ENCODE measurements at regions not wholly inside any gene's neighbourhood (a gene's known extent, or its start where the extent isn't known, plus 50 kb on each side); places are given as distances from the start of the nearest gene placed in this dataset.

GRCh38 chr13:65264066-65264465 is 1966.1 kb downstream of the PCDH9 start:
- CTCF ChIA-PET: no interaction called here
- H2AFZ ChIP-seq (ENCODE audit: control insufficient read depth, low read depth, low read length): no peak overlapping the region
- intact Hi-C loops (cut with micrococcal nuclease; ENCODE audit: unreplicated experiment) (no loop called here), in situ Hi-C loops (cut with MboI) (no loop called here)
- POLR2A ChIA-PET: no interaction called here
- H3K4me2 ChIP-seq (ENCODE audit: control insufficient read depth, insufficient read depth): no peak overlapping the region
- H3K4me3 ChIP-seq: no peak overlapping the region
- no TSS peak for BruUV-seq (replicated peaks)
- 0% methylated on average over 2 of the region's 2 CpGs for WGBS (ENCODE audit: insufficient coverage, insufficient replicate concordance, low lambda C conversion rate, missing lambda C conversion rate)
- SMC1A ChIA-PET (ENCODE audit: uncharacterized antibody, unreplicated experiment): interaction anchor here (0.9 kb wide), 1 partner anchor 164 kb away, joined by 3 read pairs; no protein-coding TSS in a partner anchor
- ATAC-seq: no peak
- H4K20me1 ChIP-seq (ENCODE audit: control insufficient read depth, insufficient read depth): no peaks in the 10 kb centered on the region
- RAD21 ChIA-PET (ENCODE audit: unreplicated experiment): no interaction called here
- no peak for TF ChIP-seq ZNF622 (IDR thresholded peaks at IDR 0.05)
- no peak for TF ChIP-seq LARP7 (IDR thresholded peaks at IDR 0.05)
- no peak for TF ChIP-seq SIX5 (IDR thresholded peaks at IDR 0.05; ENCODE audit: low read depth, low read length, severe bottlenecking)
- TF ChIP-seq TBL1XR1 (IDR thresholded peaks at IDR 0.05; ENCODE audit: low read depth, low read length): no peak
- TF ChIP-seq MTA3 (IDR thresholded peaks at IDR 0.05; ENCODE audit: borderline replicate concordance, low read length): no peak
- TF ChIP-seq RAD51 (IDR thresholded peaks at IDR 0.05): no peak
- no peak for TF ChIP-seq CBFB (IDR thresholded peaks at IDR 0.05; ENCODE audit: low read depth)
- TF ChIP-seq MEF2B (IDR thresholded peaks at IDR 0.05; ENCODE audit: partially characterized antibody, poor library complexity, severe bottlenecking): no peak
- no peak for TF ChIP-seq SP1 (IDR thresholded peaks at IDR 0.05; ENCODE audit: low read depth, low read length)
- DNase-seq (ENCODE audit: low read depth, low spot score): no peak
- no peaks in the 10 kb centered on the region for H3K79me2 ChIP-seq (ENCODE audit: control insufficient read depth, insufficient read depth, low read length)
- FAIRE-seq: no peak
- no peak overlapping the region for H3K27ac ChIP-seq (ENCODE audit: control insufficient read depth, insufficient read depth)
- H3K9ac ChIP-seq (ENCODE audit: control insufficient read depth, insufficient read depth, low read length): no peak overlapping the region
- no peaks in the 10 kb centered on the region for H3K4me1 ChIP-seq (ENCODE audit: control insufficient read depth, insufficient read depth, low read length)
- H3K27me3 ChIP-seq (replicated peaks in 1 of 2; ENCODE audit: control insufficient read depth in 2 of 2, insufficient read depth in 2 of 2, low read length in 1 of 2): no peaks in the 10 kb centered on the region
- H3K9me3 ChIP-seq (replicated peaks; ENCODE audit: control insufficient read depth, insufficient read depth, low read length): no peaks in the 10 kb centered on the region; the same call in 2 of the 3 replicates
- H3K36me3 ChIP-seq (ENCODE audit: control insufficient read depth in 2 of 2, insufficient read depth in 2 of 2, low read length in 1 of 2): no peaks in the 10 kb centered on the region
